HEK293 (cell line): ENCODE measurements at regions not wholly inside any gene's neighbourhood (a gene's known extent, or its start where the extent isn't known, plus 50 kb on each side); places are given as distances from the start of the nearest gene placed in this dataset.

Experiments used
- CTCF ChIA-PET: fragments of 350-600 bp; formaldehyde crosslinking; extraction: SDS; loops from one replicate; lab custom pipeline; 2021; ENCODE audit warnings: antibody characterized with exemption; lab: Yijun Ruan, JAX
- POLR2A ChIA-PET: fragments of 300-600 bp; formaldehyde crosslinking; extraction: SDS; loops from one replicate; lab custom pipeline; 2020; ENCODE audit warnings: antibody characterized with exemption, inconsistent platforms; lab: Yijun Ruan, JAX
- H3K27ac ChIP-seq: fragments of 200-500 bp; sonication (Bioruptor generic); 2 replicates; pipeline ENCODE4 v1.5.1; 2014; ENCODE audit warnings: low read depth, low read length, control low read depth, inconsistent platforms; ENCODE audit errors: extremely low read depth
- H3K36me3 ChIP-seq, 2 experiments: fragments of 200-500 bp in 1 of 2; sonication (Bioruptor generic) in 1 of 2; 1 replicate in 1 of 2; 2 replicates in 1 of 2; pipeline ENCODE4 v1.5.1; 2014 to 2017; ENCODE audit warnings: inconsistent platforms in 2 of 2, low read length in 2 of 2; ENCODE audit not compliant: control insufficient read depth in 2 of 2, insufficient read depth in 1 of 2
- H3K4me1 ChIP-seq: fragments of 200-500 bp; sonication (Bioruptor generic); 2 replicates; pipeline ENCODE4 v1.5.1; 2014; ENCODE audit warnings: mild to moderate bottlenecking, low read length, inconsistent platforms; ENCODE audit not compliant: control insufficient read depth, insufficient read depth
- H3K4me3 ChIP-seq: 2 replicates; pipeline ENCODE4 v1.5.1; 2011; ENCODE audit warnings: low read depth, mild to moderate bottlenecking, control low read depth, low read length, moderate library complexity
- H3K9me3 ChIP-seq: fragments of 200-500 bp; sonication (Bioruptor generic); 2 replicates; pipeline ENCODE4 v1.5.1; 2014; ENCODE audit warnings: low read depth, low read length, inconsistent platforms; ENCODE audit not compliant: control insufficient read depth, insufficient read depth
- GFI1B ChIP-seq: fragments of 450-650 bp; formaldehyde crosslinking; IDR thresholded peaks from 2 replicates; pipeline ENCODE4 v1.5.1; 2016; ENCODE audit warnings: missing biosample characterization, missing genetic modification characterization
- GLI2 ChIP-seq: fragments of 450-650 bp; formaldehyde crosslinking; IDR thresholded peaks from 2 replicates; pipeline ENCODE4; 2017; ENCODE audit warnings: missing biosample characterization, missing genetic modification characterization, low read depth, borderline replicate concordance
- KLF1 ChIP-seq: fragments of 450-650 bp; formaldehyde crosslinking; IDR thresholded peaks from 2 replicates; pipeline ENCODE4 v1.5.1; 2016; ENCODE audit warnings: missing biosample characterization, missing genetic modification characterization
- KLF16 ChIP-seq: fragments of 450-650 bp; formaldehyde crosslinking; IDR thresholded peaks from 2 replicates; pipeline ENCODE4 v1.5.1; 2017; ENCODE audit warnings: missing biosample characterization, missing genetic modification characterization
- KLF9 ChIP-seq: fragments of 450-650 bp; formaldehyde crosslinking; IDR thresholded peaks from 2 replicates; pipeline ENCODE4 v1.5.1; 2016; ENCODE audit warnings: missing biosample characterization, missing genetic modification characterization, low read depth
- YY2 ChIP-seq: fragments of 450-650 bp; formaldehyde crosslinking; IDR thresholded peaks from 2 replicates; pipeline ENCODE4 v1.5.1; 2016; ENCODE audit warnings: missing biosample characterization, missing genetic modification characterization
- ZBTB10 ChIP-seq: fragments of 450-650 bp; formaldehyde crosslinking; IDR thresholded peaks from 2 replicates; pipeline ENCODE4 v1.5.1; 2016; ENCODE audit warnings: missing biosample characterization, missing genetic modification characterization
- ZBTB6 ChIP-seq: fragments of 450-650 bp; formaldehyde crosslinking; IDR thresholded peaks from 2 replicates; pipeline ENCODE4 v1.5.1; 2017; ENCODE audit warnings: missing biosample characterization, missing genetic modification characterization
- ZBTB8A ChIP-seq: fragments of 450-650 bp; formaldehyde crosslinking; IDR thresholded peaks from 2 replicates; pipeline ENCODE4 v1.5.1; 2016; ENCODE audit warnings: missing biosample characterization, missing genetic modification characterization
- ZNF221 ChIP-seq: fragments of 450-650 bp; formaldehyde crosslinking; IDR thresholded peaks from 2 replicates; pipeline ENCODE4 v1.5.1; 2017; ENCODE audit warnings: missing biosample characterization, missing genetic modification characterization, borderline replicate concordance
- ZNF248 ChIP-seq: fragments of 450-650 bp; formaldehyde crosslinking; IDR thresholded peaks from 2 replicates; pipeline ENCODE4 v1.5.1; 2017; ENCODE audit warnings: missing biosample characterization, missing genetic modification characterization
- ZNF280D ChIP-seq: fragments of 450-650 bp; formaldehyde crosslinking; IDR thresholded peaks from 2 replicates; pipeline ENCODE4 v1.5.1; 2016; ENCODE audit warnings: missing biosample characterization, missing genetic modification characterization
- ZNF341 ChIP-seq: fragments of 450-650 bp; formaldehyde crosslinking; IDR thresholded peaks from 2 replicates; pipeline ENCODE4; 2016; ENCODE audit warnings: low read depth, missing biosample characterization, missing genetic modification characterization
- ZNF350 ChIP-seq: fragments of 450-650 bp; formaldehyde crosslinking; IDR thresholded peaks from 2 replicates; pipeline ENCODE4 v1.5.0; 2017; ENCODE audit warnings: missing biosample characterization, mild to moderate bottlenecking, missing genetic modification characterization
- ZNF488 ChIP-seq: fragments of 450-650 bp; formaldehyde crosslinking; IDR thresholded peaks from 2 replicates; pipeline ENCODE4 v1.5.1; 2016; ENCODE audit warnings: missing biosample characterization, missing genetic modification characterization
- ZNF610 ChIP-seq: fragments of 450-650 bp; formaldehyde crosslinking; IDR thresholded peaks from 2 replicates; pipeline ENCODE4 v1.5.1; 2016; ENCODE audit warnings: missing biosample characterization, missing genetic modification characterization, borderline replicate concordance
- ZNF701 ChIP-seq: fragments of 450-650 bp; formaldehyde crosslinking; IDR thresholded peaks from 2 replicates; pipeline ENCODE4 v1.5.1; 2016; ENCODE audit warnings: missing biosample characterization, missing genetic modification characterization
- ZNF791 ChIP-seq: fragments of 450-650 bp; formaldehyde crosslinking; IDR thresholded peaks from 2 replicates; pipeline ENCODE4 v1.5.1; 2016; ENCODE audit warnings: missing biosample characterization, missing genetic modification characterization
- ZNF792 ChIP-seq: fragments of 450-650 bp; formaldehyde crosslinking; IDR thresholded peaks from 2 replicates; pipeline ENCODE4 v1.5.1; 2016; ENCODE audit warnings: missing biosample characterization, missing genetic modification characterization
- ZSCAN4 ChIP-seq: fragments of 450-650 bp; formaldehyde crosslinking; IDR thresholded peaks from 2 replicates; pipeline ENCODE4 v1.5.1; 2017; ENCODE audit warnings: missing biosample characterization, missing genetic modification characterization

- no peak for TF ChIP-seq KLF16 (tag by site-specific recombination)
- TF ChIP-seq ZNF701 (tag by site-specific recombination), result no peak
- TF ChIP-seq ZNF791, result no peak
- TF ChIP-seq ZBTB6, result no peak
- TF ChIP-seq, all 188 proteins: peak for 0
- H3K27ac ChIP-seq, result no peak overlapping the region
- no peaks in the 10 kb centered on the region for H3K4me1 ChIP-seq
- POLR2A ChIA-PET, result no interaction called here
- CTCF ChIA-PET, result no interaction called here
- no peaks in the 10 kb centered on the region for H3K36me3 ChIP-seq
- no peak overlapping the region for H3K4me3 ChIP-seq
- H3K9me3 ChIP-seq, result no peaks in the 10 kb centered on the region
These were observed 342.3 kb downstream of the LRRC3B start for GRCh38 chr3:26964836-26965235.

- TF ChIP-seq ZSCAN4 (no peak), ZNF610 (no peak), ZNF488 (no peak), ZBTB10 (tag by site-specific recombination) (no peak), ZNF792 (tag by site-specific recombination) (no peak), ZNF280D (tag by site-specific recombination) (no peak), ZBTB8A (tag by site-specific recombination) (no peak), YY2 (no peak), KLF1 (tag by site-specific recombination) (no peak), ZNF248 (tag by site-specific recombination) (no peak), KLF9 (no peak), GLI2 (no peak), ZNF221 (tag by site-specific recombination) (no peak), ZNF350 (tag by site-specific recombination) (no peak), GFI1B (tag by site-specific recombination) (no peak), ZNF341 (tag by site-specific recombination) (no peak)
- Histone ChIP-seq H3K27ac (no peak overlapping the region), H3K36me3 (no peaks in the 10 kb centered on the region), H3K4me1 (no peaks in the 10 kb centered on the region), H3K9me3 (no peaks in the 10 kb centered on the region), H3K4me3 (no peak overlapping the region)
- POLR2A ChIA-PET, result no interaction called here
- CTCF ChIA-PET, result interaction anchor here (0.7 kb wide), 1 partner anchor 9 kb away, joined by 4 read pairs; no protein-coding TSS in a partner anchor
These were observed 344.9 kb downstream of the LRRC3B start for GRCh38 chr3:26967501-26967900.
